ENCODE measurements at regions not wholly inside any gene's neighbourhood (a gene's known extent, or its start where the extent isn't known, plus 50 kb on each side); places are given as distances from the start of the nearest gene placed in this dataset.

DNA sequence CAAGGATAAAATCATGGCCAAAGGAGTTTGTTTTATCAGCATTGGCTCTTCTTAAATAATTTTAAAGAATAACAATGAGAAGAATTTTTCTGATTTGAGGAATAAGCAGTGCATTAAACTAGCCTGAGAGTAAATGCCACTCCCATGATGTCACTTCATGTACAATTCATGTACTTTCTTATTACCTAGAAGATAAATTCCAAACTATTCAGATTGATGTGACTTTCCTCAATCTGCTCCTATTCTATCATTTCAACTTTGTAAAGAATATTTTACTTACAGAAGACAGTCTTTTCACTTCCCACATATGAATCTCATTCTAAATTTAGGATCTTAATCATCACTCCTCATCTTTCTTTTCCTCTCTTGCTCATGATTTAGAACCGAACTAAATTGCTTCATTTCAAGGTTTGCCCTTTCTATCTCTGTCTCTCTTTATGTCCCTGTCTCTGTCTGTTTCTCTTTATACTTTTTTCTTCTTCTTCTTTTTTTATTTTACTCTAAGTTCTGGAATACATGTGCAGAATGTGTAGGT is 1142.0 kb upstream of the PIK3C3 start (continued):
- TF ChIP-seq SREBF2 (IDR thresholded peaks at IDR 0.05; ENCODE audit: low read length) = no peak
- TF ChIP-seq SIN3A (IDR thresholded peaks at IDR 0.05; ENCODE audit: low read depth, low read length) = no peak
- TF ChIP-seq, protein P1, sequence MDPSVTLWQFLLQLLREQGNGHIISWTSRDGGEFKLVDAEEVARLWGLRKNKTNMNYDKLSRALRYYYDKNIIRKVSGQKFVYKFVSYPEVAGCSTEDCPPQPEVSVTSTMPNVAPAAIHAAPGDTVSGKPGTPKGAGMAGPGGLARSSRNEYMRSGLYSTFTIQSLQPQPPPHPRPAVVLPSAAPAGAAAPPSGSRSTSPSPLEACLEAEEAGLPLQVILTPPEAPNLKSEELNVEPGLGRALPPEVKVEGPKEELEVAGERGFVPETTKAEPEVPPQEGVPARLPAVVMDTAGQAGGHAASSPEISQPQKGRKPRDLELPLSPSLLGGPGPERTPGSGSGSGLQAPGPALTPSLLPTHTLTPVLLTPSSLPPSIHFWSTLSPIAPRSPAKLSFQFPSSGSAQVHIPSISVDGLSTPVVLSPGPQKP (IDR thresholded peaks at IDR 0.05; ENCODE audit: low read depth, low read length) = no peak
- no peak for TF ChIP-seq RB1 (IDR thresholded peaks at IDR 0.05; ENCODE audit: borderline replicate concordance)
- TF ChIP-seq RAD21 (IDR thresholded peaks at IDR 0.05; ENCODE audit: insufficient read depth, low read depth, low read length) = no peak

GRCh38 chr18:40810372-40810771 is 1144.7 kb upstream of the PIK3C3 start:
- ATAC-seq (no peak), DNase-seq (ENCODE audit: low read depth, low spot score) (no peak), FAIRE-seq (no peak)
- Histone ChIP-seq H2AFZ (ENCODE audit: control insufficient read depth, low read depth, low read length) (no peak overlapping the region), H3K9me3 (replicated peaks; ENCODE audit: control insufficient read depth, insufficient read depth, low read length) (no peaks in the 10 kb centered on the region), H3K4me3 (no peak overlapping the region), H3K4me1 (ENCODE audit: control insufficient read depth, insufficient read depth, low read length) (no peaks in the 10 kb centered on the region), H3K27me3 (replicated peaks in 1 of 2; ENCODE audit: control insufficient read depth in 2 of 2, insufficient read depth in 2 of 2, low read length in 1 of 2) (no peaks in the 10 kb centered on the region), H3K36me3 (ENCODE audit: control insufficient read depth in 2 of 2, insufficient read depth in 2 of 2, low read length in 1 of 2) (no peaks in the 10 kb centered on the region), H3K27ac (ENCODE audit: control insufficient read depth, insufficient read depth) (no peak overlapping the region), H3K4me2 (ENCODE audit: control insufficient read depth, insufficient read depth) (no peak overlapping the region), H3K9ac (ENCODE audit: control insufficient read depth, insufficient read depth, low read length) (no peak overlapping the region), H3K79me2 (ENCODE audit: control insufficient read depth, insufficient read depth, low read length) (no peaks in the 10 kb centered on the region), H4K20me1 (ENCODE audit: control insufficient read depth, insufficient read depth) (no peaks in the 10 kb centered on the region)
- POLR2A ChIA-PET = no interaction called here
- in situ Hi-C loops (cut with MboI) = no loop called here
- CTCF ChIA-PET = interaction anchor here (0.6 kb wide), 1 partner anchor 30 kb away, joined by 5 read pairs; no protein-coding TSS in a partner anchor
- RAD21 ChIA-PET (ENCODE audit: unreplicated experiment) = no interaction called here
- intact Hi-C loops (cut with micrococcal nuclease; ENCODE audit: unreplicated experiment) = no loop called here
- SMC1A ChIA-PET (ENCODE audit: uncharacterized antibody, unreplicated experiment) = no interaction called here
- TF ChIP-seq CHD4 (IDR thresholded peaks at IDR 0.05) (no peak), EED (IDR thresholded peaks at IDR 0.05; ENCODE audit: low read depth) (no peak), MXI1 (IDR thresholded peaks at IDR 0.05; ENCODE audit: low read depth, low read length) (no peak), BHLHE40 (IDR thresholded peaks at IDR 0.05; ENCODE audit: borderline replicate concordance in 1 of 2, low read depth in 2 of 2, low read length in 1 of 2) (no peak)
- TF ChIP-seq, protein P2, sequence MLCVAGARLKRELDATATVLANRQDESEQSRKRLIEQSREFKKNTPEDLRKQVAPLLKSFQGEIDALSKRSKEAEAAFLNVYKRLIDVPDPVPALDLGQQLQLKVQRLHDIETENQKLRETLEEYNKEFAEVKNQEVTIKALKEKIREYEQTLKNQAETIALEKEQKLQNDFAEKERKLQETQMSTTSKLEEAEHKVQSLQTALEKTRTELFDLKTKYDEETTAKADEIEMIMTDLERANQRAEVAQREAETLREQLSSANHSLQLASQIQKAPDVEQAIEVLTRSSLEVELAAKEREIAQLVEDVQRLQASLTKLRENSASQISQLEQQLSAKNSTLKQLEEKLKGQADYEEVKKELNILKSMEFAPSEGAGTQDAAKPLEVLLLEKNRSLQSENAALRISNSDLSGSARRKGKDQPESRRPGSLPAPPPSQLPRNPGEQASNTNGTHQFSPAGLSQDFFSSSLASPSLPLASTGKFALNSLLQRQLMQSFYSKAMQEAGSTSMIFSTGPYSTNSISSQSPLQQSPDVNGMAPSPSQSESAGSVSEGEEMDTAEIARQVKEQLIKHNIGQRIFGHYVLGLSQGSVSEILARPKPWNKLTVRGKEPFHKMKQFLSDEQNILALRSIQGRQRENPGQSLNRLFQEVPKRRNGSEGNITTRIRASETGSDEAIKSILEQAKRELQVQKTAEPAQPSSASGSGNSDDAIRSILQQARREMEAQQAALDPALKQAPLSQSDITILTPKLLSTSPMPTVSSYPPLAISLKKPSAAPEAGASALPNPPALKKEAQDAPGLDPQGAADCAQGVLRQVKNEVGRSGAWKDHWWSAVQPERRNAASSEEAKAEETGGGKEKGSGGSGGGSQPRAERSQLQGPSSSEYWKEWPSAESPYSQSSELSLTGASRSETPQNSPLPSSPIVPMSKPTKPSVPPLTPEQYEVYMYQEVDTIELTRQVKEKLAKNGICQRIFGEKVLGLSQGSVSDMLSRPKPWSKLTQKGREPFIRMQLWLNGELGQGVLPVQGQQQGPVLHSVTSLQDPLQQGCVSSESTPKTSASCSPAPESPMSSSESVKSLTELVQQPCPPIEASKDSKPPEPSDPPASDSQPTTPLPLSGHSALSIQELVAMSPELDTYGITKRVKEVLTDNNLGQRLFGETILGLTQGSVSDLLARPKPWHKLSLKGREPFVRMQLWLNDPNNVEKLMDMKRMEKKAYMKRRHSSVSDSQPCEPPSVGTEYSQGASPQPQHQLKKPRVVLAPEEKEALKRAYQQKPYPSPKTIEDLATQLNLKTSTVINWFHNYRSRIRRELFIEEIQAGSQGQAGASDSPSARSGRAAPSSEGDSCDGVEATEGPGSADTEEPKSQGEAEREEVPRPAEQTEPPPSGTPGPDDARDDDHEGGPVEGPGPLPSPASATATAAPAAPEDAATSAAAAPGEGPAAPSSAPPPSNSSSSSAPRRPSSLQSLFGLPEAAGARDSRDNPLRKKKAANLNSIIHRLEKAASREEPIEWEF (IDR thresholded peaks at IDR 0.05; ENCODE audit: insufficient replicate concordance, low read depth, low read length) = no peak
- no TSS peak for BruUV-seq (replicated peaks)

Data from GM12878 (cell line).